ENCODE measurements at regions not wholly inside any gene's neighbourhood (a gene's known extent, or its start where the extent isn't known, plus 50 kb on each side); places are given as distances from the start of the nearest gene placed in this dataset.

GRCh38 chr2:139949242-139949972, 1169.2 kb upstream of the NXPH2 start:
- no peak for DNase-seq (ENCODE audit: low read depth)

GRCh38 chr2:139946690-139947089, 1166.5 kb upstream of the NXPH2 start:
- no peak for DNase-seq (ENCODE audit: low read depth)

GRCh38 chr2:139940686-139941085, 1160.5 kb upstream of the NXPH2 start:
- DNase-seq (ENCODE audit: low read depth), result no peak

- DNase-seq (ENCODE audit: low read depth), result no peak
Measured at GRCh38 chr2:139925903-139926302, 1145.7 kb upstream of the NXPH2 start.

- DNase-seq (ENCODE audit: low read depth), result no peak
Measured at GRCh38 chr2:139924070-139924469, 1143.9 kb upstream of the NXPH2 start.

- DNase-seq (ENCODE audit: low read depth), result no peak
Measured at GRCh38 chr2:139918982-139919381, 1138.8 kb upstream of the NXPH2 start.

- DNase-seq (ENCODE audit: low read depth), result no peak
Measured at GRCh38 chr2:139917690-139918384, 1137.6 kb upstream of the NXPH2 start.

GRCh38 chr2:139916822-139917221, 1136.6 kb upstream of the NXPH2 start:
- no peak for DNase-seq (ENCODE audit: low read depth)

GRCh38 chr2:139911160-139911559, 1131.0 kb upstream of the NXPH2 start:
- no peak for DNase-seq (ENCODE audit: low read depth)

GRCh38 chr2:139909136-139909535, 1128.9 kb upstream of the NXPH2 start:
- DNase-seq (ENCODE audit: low read depth), result no peak

GRCh38 chr2:139905624-139906023, 1125.4 kb upstream of the NXPH2 start:
- DNase-seq (ENCODE audit: low read depth), result no peak

- DNase-seq (ENCODE audit: low read depth), result no peak
Measured at GRCh38 chr2:139891636-139892035, 1111.4 kb upstream of the NXPH2 start.

- no peak for DNase-seq (ENCODE audit: low read depth)
Measured at GRCh38 chr2:139885921-139886498, 1105.8 kb upstream of the NXPH2 start.

GRCh38 chr2:139876964-139877363, 1096.8 kb upstream of the NXPH2 start:
- DNase-seq (ENCODE audit: low read depth), result no peak

GRCh38 chr2:139876321-139876720, 1096.1 kb upstream of the NXPH2 start:
- no peak for DNase-seq (ENCODE audit: low read depth)

GRCh38 chr2:139872503-139872902, 1092.3 kb upstream of the NXPH2 start:
- DNase-seq (ENCODE audit: low read depth), result no peak

- DNase-seq (ENCODE audit: low read depth), result no peak
Measured at GRCh38 chr2:139872032-139872431, 1091.8 kb upstream of the NXPH2 start.

- DNase-seq (ENCODE audit: low read depth), result no peak
Measured at GRCh38 chr2:139867601-139868226, 1087.5 kb upstream of the NXPH2 start.

GRCh38 chr2:139864821-139865302, 1084.7 kb upstream of the NXPH2 start:
- no peak for DNase-seq (ENCODE audit: low read depth)

GRCh38 chr2:139854769-139855483, 1074.7 kb upstream of the NXPH2 start:
- DNase-seq (ENCODE audit: low read depth), result no peak

GRCh38 chr2:139850254-139850890, 1070.2 kb upstream of the NXPH2 start:
- no peak for DNase-seq (ENCODE audit: low read depth)

GRCh38 chr2:139836769-139837168, 1056.6 kb upstream of the NXPH2 start:
- DNase-seq (ENCODE audit: low read depth), result no peak
